ENCODE measurements at regions not wholly inside any gene's neighbourhood (a gene's known extent, or its start where the extent isn't known, plus 50 kb on each side); places are given as distances from the start of the nearest gene placed in this dataset.
A peak's percentile ranks its signal among the peaks of the same experiment; 100 is the strongest.

DNA sequence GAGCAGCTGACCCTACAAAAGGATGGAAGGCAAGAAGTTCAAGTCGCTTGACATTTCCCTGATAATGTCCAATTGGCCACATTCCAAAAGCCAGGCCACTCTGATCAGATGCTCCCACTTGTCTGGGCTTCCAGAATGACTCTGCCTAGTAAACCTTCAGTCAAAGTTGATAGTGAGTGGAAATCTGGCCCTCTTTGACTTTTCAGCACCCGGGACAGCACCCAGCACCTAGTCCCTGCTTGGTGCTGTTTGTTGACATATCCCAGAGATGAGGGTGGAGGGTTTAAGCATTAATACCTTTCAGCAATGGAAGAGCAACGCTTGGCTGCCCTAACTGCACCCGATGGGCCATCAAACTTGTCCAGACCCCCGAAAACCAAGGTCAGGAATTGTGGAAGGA is 131.3 kb downstream of the AIPL1 start:
- no peaks in the 10 kb centered on the region for H3K9me3 ChIP-seq (ENCODE audit: control insufficient read depth, insufficient read depth, low read length)
- H3K4me3 ChIP-seq (ENCODE audit: low read length): no peak overlapping the region
- no peak overlapping the region for H3K27ac ChIP-seq (ENCODE audit: low read length)
- no peaks in the 10 kb centered on the region for H3K36me3 ChIP-seq (ENCODE audit: control insufficient read depth, insufficient read depth, low read length)
- H3K27me3 ChIP-seq (ENCODE audit: control insufficient read depth, insufficient read depth, low read length): no peaks in the 10 kb centered on the region
- DNase-seq (ENCODE audit: low read depth, low spot score): no peak
- no CpG with 5 or more reads among the region's 5 CpGs for WGBS (ENCODE audit: insufficient coverage, insufficient read length)
- peaks cover 2% of the 10 kb centered on the region; the same call in 1 of the 2 replicates for H3K4me1 ChIP-seq (ENCODE audit: control insufficient read depth, insufficient read depth, low read length)

DNA sequence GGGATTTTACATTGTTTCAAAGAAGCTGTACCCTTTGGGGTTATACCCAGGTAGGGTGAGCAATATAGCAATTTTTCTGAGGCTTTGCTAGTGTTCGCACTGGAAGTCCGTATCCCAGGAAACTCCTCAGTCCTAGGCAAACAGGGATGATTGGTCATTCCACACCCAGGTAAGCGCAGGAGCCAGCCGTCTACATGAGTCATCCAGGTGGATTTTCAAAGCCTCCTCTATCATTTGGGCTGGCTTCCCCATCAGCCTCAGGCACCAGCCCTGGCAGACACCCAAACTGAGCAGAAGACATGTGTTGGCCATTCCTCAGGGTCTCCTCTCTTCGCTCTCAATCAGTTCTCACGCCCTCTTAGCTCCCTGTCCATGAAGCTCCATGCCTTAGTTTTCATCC is 135.6 kb downstream of the AIPL1 start:
- Histone ChIP-seq H3K4me1 (ENCODE audit: control insufficient read depth, insufficient read depth, low read length) (no peaks in the 10 kb centered on the region), H3K9me3 (ENCODE audit: control insufficient read depth, insufficient read depth, low read length) (no peaks in the 10 kb centered on the region), H3K27ac (ENCODE audit: low read length) (no peak overlapping the region), H3K36me3 (ENCODE audit: control insufficient read depth, insufficient read depth, low read length) (no peaks in the 10 kb centered on the region), H3K27me3 (ENCODE audit: control insufficient read depth, insufficient read depth, low read length) (no peaks in the 10 kb centered on the region), H3K4me3 (ENCODE audit: low read length) (no peak overlapping the region)
- no CpG with 5 or more reads among the region's 6 CpGs for WGBS (ENCODE audit: insufficient coverage, insufficient read length)
- DNase-seq (ENCODE audit: low read depth, low spot score): no peak

DNA sequence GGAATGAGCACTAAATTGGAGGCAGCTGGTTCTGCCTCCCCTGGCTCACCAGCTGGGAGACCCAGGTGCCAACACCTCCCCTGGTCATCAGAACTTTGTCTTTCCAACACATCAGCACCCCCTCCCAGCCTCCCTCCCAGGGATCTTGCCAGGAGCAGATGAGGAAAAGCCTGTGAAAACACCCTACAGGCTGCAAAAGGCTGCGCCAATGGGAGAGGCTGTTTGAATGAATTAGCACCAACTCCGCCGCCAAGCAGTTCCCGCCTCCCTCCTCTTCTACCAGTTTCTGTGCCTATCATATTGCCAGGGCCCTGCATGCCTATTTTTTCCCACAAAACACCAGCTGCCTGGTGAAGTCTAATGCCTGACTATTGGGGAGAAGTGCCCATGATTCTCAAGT is 137.0 kb downstream of the AIPL1 start:
- H3K4me1 ChIP-seq (ENCODE audit: control insufficient read depth, insufficient read depth, low read length): no peaks in the 10 kb centered on the region
- DNase-seq (ENCODE audit: low read depth, low spot score): no peak
- no peak overlapping the region for H3K4me3 ChIP-seq (ENCODE audit: low read length)
- H3K27me3 ChIP-seq (ENCODE audit: control insufficient read depth, insufficient read depth, low read length): no peaks in the 10 kb centered on the region
- WGBS (ENCODE audit: insufficient coverage, insufficient read length): no CpG with 5 or more reads among the region's 4 CpGs
- no peaks in the 10 kb centered on the region for H3K9me3 ChIP-seq (ENCODE audit: control insufficient read depth, insufficient read depth, low read length)
- H3K36me3 ChIP-seq (ENCODE audit: control insufficient read depth, insufficient read depth, low read length): no peaks in the 10 kb centered on the region
- H3K27ac ChIP-seq (ENCODE audit: low read length): no peak overlapping the region

DNA sequence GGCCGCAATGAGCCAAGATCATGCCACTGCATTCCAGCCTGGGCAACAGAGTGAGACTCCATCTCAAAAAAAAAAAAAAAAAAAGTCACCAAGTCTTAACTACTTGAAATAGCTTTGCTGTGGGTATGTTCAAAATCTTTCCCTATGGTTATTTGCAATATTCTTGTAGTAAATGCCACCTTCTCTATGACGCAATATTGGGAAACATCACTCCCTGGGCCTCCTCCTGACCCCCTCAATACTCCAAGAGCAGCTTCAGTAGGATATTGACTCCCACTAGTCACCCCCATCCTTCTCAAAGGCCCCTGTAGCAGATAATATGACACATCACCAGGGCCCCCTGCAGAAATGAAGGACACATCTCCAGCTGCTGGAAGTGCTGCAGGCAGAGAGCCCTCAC is 137.8 kb downstream of the AIPL1 start:
- no peak overlapping the region for H3K4me3 ChIP-seq (ENCODE audit: low read length)
- H3K4me1 ChIP-seq (ENCODE audit: control insufficient read depth, insufficient read depth, low read length): no peaks in the 10 kb centered on the region
- no peaks in the 10 kb centered on the region for H3K27me3 ChIP-seq (ENCODE audit: control insufficient read depth, insufficient read depth, low read length)
- no peaks in the 10 kb centered on the region for H3K36me3 ChIP-seq (ENCODE audit: control insufficient read depth, insufficient read depth, low read length)
- no peak for DNase-seq (ENCODE audit: low read depth, low spot score)
- H3K27ac ChIP-seq (ENCODE audit: low read length): no peak overlapping the region
- H3K9me3 ChIP-seq (ENCODE audit: control insufficient read depth, insufficient read depth, low read length): no peaks in the 10 kb centered on the region
- WGBS (ENCODE audit: insufficient coverage, insufficient read length): no CpG with 5 or more reads among the region's 2 CpGs

DNA sequence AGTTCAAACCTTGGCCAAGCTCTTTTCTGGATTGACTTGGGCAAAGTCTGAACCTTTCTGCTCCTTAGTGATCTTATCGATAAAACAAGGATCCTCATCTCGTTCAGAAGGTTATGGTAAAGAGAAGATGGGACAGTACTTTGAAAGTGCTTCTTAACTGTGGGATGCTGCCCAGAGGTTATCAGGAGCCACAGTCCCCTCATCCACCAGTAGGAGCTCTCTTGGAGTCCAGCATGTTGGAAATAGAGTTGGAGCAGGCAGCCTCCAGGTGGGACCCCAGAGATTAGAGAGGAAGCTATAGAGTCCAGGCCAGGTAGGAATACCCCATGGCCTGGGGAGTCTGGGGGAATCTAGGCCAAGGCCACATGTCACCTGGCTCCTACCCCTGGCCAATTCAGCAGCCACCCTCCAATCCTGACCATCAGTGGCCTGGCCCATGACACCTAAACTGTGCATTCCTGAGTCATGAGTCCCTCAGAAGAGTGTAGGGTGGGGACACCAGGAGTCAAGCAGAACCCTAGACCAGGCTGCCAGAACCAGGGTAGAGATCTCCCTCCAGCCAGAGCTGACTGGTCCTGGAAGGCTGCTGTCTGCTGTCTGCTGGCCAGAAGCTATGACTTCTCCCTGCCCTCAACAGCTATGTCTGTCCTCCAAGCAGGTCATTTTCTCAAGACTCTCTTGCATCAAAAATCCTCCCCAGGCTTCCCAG is 144.3 kb downstream of the AIPL1 start:
- Histone ChIP-seq H3K9me3 (ENCODE audit: control insufficient read depth, insufficient read depth, low read length) (no peaks in the 10 kb centered on the region), H3K27ac (ENCODE audit: low read length) (no peak overlapping the region), H3K27me3 (ENCODE audit: control insufficient read depth, insufficient read depth, low read length) (no peaks in the 10 kb centered on the region), H3K4me3 (ENCODE audit: low read length) (no peak overlapping the region), H3K36me3 (ENCODE audit: control insufficient read depth, insufficient read depth, low read length) (no peaks in the 10 kb centered on the region), H3K4me1 (ENCODE audit: control insufficient read depth, insufficient read depth, low read length) (no peaks in the 10 kb centered on the region)
- no peak for DNase-seq (ENCODE audit: low read depth, low spot score)
- no CpG with 5 or more reads among the region's 2 CpGs for WGBS (ENCODE audit: insufficient coverage, insufficient read length)

DNA sequence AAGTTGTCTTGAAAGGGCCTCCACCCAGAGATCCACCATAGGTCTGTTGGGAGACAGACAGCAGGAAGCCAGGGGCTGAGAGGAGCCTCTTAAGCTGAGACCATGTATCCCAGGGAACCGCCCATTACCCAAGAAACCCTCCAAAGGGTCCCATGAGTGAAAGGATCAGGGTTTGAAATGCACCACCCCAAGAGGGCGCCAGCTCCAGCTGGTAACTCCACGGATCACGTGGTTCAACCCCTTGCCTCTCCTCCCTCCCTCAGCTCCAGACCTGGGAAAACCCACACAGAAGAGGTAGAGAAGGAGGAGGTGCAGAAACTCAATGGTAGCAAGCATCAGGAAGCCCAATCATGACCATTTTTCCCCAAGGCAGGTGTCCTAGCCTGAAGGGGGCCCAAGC is 148.7 kb downstream of the AIPL1 start:
- H3K4me1 ChIP-seq (ENCODE audit: control insufficient read depth, insufficient read depth, low read length): no peaks in the 10 kb centered on the region
- H3K27me3 ChIP-seq (ENCODE audit: control insufficient read depth, insufficient read depth, low read length): no peaks in the 10 kb centered on the region
- no peaks in the 10 kb centered on the region for H3K36me3 ChIP-seq (ENCODE audit: control insufficient read depth, insufficient read depth, low read length)
- no peak overlapping the region for H3K27ac ChIP-seq (ENCODE audit: low read length)
- peak; percentile 63 for DNase-seq (ENCODE audit: low read depth, low spot score)
- WGBS (ENCODE audit: insufficient coverage, insufficient read length): no CpG with 5 or more reads among the region's 4 CpGs
- H3K9me3 ChIP-seq (ENCODE audit: control insufficient read depth, insufficient read depth, low read length): no peaks in the 10 kb centered on the region
- no peak overlapping the region for H3K4me3 ChIP-seq (ENCODE audit: low read length)

DNA sequence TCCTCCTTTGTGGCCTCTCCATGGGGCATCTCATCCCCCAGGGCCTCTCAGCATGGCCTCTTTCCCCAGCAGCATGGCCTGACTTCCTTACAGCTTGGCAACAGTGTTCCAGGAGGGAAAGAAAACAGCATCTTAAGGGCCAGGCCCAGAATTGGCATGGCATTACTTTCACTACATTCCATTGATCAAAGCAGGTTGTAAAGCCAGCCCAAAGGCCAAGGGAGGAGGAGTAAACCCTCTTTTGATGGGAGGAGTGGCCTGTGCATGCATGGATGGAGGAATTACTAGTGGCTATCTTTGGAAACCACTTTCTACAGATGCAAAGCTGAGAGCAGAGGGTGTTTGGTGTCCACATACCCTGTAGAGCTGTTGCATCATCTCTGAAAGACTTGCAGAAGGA is 149.4 kb downstream of the AIPL1 start:
- Histone ChIP-seq H3K36me3 (ENCODE audit: control insufficient read depth, insufficient read depth, low read length) (no peaks in the 10 kb centered on the region), H3K27me3 (ENCODE audit: control insufficient read depth, insufficient read depth, low read length) (no peaks in the 10 kb centered on the region), H3K9me3 (ENCODE audit: control insufficient read depth, insufficient read depth, low read length) (no peaks in the 10 kb centered on the region), H3K4me1 (ENCODE audit: control insufficient read depth, insufficient read depth, low read length) (no peaks in the 10 kb centered on the region), H3K27ac (ENCODE audit: low read length) (no peak overlapping the region), H3K4me3 (ENCODE audit: low read length) (no peak overlapping the region)
- DNase-seq (ENCODE audit: low read depth, low spot score): no peak

DNA sequence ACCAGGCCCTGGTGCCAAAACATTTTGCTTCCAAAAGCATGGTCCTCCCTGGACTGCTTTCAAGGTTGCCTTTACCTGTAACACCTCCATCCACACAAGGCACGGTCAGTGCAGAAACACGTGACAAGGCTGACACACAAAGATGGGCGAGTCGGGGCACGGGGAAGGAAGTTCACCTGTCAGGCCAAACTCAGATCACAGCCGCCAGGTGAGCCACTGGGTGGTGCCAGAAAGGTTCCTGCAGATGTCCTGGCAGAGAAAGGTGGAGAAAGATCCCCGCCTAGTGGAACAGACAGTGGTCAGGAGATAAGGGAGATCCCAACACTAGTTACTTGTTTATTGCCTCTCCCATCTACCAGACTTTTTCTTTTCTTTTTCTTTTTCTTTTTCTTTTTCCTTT is 155.3 kb downstream of the AIPL1 start:
- no peaks in the 10 kb centered on the region for H3K9me3 ChIP-seq (ENCODE audit: control insufficient read depth, insufficient read depth, low read length)
- H3K36me3 ChIP-seq (ENCODE audit: control insufficient read depth, insufficient read depth, low read length): no peaks in the 10 kb centered on the region
- DNase-seq (ENCODE audit: low read depth, low spot score): peak; percentile 67
- no peak overlapping the region for H3K27ac ChIP-seq (ENCODE audit: low read length)
- WGBS (ENCODE audit: insufficient coverage, insufficient read length): no CpG with 5 or more reads among the region's 7 CpGs
- H3K27me3 ChIP-seq (ENCODE audit: control insufficient read depth, insufficient read depth, low read length): no peaks in the 10 kb centered on the region
- no peak overlapping the region for H3K4me3 ChIP-seq (ENCODE audit: low read length)
- H3K4me1 ChIP-seq (ENCODE audit: control insufficient read depth, insufficient read depth, low read length): peaks cover 2% of the 10 kb centered on the region

DNA sequence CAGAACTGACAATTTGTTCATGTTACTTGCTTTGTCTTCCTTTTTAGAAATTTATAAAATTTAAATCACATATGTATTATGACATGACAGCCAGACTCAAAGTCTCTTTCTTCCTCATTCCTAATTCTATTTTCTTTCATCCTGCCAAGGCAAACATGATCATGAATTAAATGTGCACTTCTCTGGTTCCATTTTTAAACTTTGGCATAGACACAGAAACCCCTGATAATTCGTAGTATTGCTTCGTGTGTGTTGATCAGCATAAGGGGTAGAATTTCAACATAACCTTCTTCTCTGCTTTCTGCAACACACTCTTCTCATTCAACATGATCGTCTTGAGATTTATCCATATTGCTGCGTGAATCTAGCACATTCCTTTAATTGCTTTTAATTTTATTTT is 156.5 kb downstream of the AIPL1 start:
- DNase-seq (ENCODE audit: low read depth, low spot score): no peak
- Histone ChIP-seq H3K4me3 (ENCODE audit: low read length) (no peak overlapping the region), H3K27ac (ENCODE audit: low read length) (no peak overlapping the region), H3K9me3 (ENCODE audit: control insufficient read depth, insufficient read depth, low read length) (no peaks in the 10 kb centered on the region), H3K36me3 (ENCODE audit: control insufficient read depth, insufficient read depth, low read length) (no peaks in the 10 kb centered on the region), H3K4me1 (ENCODE audit: control insufficient read depth, insufficient read depth, low read length) (peaks cover 2% of the 10 kb centered on the region), H3K27me3 (ENCODE audit: control insufficient read depth, insufficient read depth, low read length) (no peaks in the 10 kb centered on the region)
- WGBS (ENCODE audit: insufficient coverage, insufficient read length): no CpG with 5 or more reads among the region's 4 CpGs

DNA sequence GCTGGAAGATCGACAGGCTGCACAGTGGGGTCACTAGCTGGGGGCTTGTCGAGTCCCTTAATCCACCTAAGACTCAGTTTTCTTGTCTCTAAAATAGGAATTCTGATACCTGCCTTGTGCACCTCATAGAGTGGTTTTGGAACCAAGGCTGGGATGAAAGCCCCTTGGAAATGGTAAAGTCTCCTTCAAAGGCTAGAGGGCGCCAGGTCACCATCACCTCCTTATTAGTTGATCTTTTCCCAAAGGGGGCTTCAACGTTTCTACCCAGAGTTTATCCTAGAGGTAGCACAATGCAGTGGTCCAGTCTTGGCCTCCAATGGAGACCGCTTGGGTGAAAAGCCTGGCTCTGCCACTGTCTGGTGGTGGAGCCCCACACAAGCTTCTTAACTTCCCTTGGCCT is 158.2 kb downstream of the AIPL1 start:
- no CpG with 5 or more reads among the region's 5 CpGs for WGBS (ENCODE audit: insufficient coverage, insufficient read length)
- no peak for DNase-seq (ENCODE audit: low read depth, low spot score)
- no peaks in the 10 kb centered on the region for H3K27me3 ChIP-seq (ENCODE audit: control insufficient read depth, insufficient read depth, low read length)
- no peak overlapping the region for H3K4me3 ChIP-seq (ENCODE audit: low read length)
- H3K4me1 ChIP-seq (ENCODE audit: control insufficient read depth, insufficient read depth, low read length): peaks cover 2% of the 10 kb centered on the region
- H3K27ac ChIP-seq (ENCODE audit: low read length): no peak overlapping the region
- no peaks in the 10 kb centered on the region for H3K9me3 ChIP-seq (ENCODE audit: control insufficient read depth, insufficient read depth, low read length)
- H3K36me3 ChIP-seq (ENCODE audit: control insufficient read depth, insufficient read depth, low read length): no peaks in the 10 kb centered on the region

DNA sequence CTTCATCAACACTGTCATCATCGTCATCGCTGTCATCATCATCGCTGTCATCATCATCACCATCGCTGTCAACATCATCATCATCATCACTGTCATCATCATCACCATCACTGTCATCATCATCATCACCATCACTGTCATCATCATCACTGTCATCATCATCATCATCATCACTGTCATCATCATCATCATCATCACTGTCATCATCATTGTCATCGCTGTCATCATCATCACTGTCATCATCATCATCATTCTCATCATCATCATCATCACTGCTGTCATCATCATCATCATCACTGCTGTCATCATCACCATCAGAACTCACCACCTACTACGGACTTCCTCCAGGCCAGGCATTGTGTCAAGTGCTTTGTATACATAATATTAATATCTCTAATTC is 160.6 kb downstream of the AIPL1 start:
- WGBS (ENCODE audit: insufficient coverage, insufficient read length): no CpG with 5 or more reads among the region's 6 CpGs
- Histone ChIP-seq H3K4me3 (ENCODE audit: low read length) (no peak overlapping the region), H3K27me3 (ENCODE audit: control insufficient read depth, insufficient read depth, low read length) (no peaks in the 10 kb centered on the region), H3K4me1 (ENCODE audit: control insufficient read depth, insufficient read depth, low read length) (peaks cover 2% of the 10 kb centered on the region; the same call in 1 of the 2 replicates), H3K9me3 (ENCODE audit: control insufficient read depth, insufficient read depth, low read length) (no peaks in the 10 kb centered on the region), H3K27ac (ENCODE audit: low read length) (no peak overlapping the region), H3K36me3 (ENCODE audit: control insufficient read depth, insufficient read depth, low read length) (no peaks in the 10 kb centered on the region)
- no peak for DNase-seq (ENCODE audit: low read depth, low spot score)
